NCI-H1436 (cell line): ENCODE measurements at regions not wholly inside any gene's neighbourhood (a gene's known extent, or its start where the extent isn't known, plus 50 kb on each side); places are given as distances from the start of the nearest gene placed in this dataset.

Experiments
- DNase-seq: peaks from one replicate; lab custom pipeline; 2025; lab: John Stamatoyannopoulos, UW

DNA sequence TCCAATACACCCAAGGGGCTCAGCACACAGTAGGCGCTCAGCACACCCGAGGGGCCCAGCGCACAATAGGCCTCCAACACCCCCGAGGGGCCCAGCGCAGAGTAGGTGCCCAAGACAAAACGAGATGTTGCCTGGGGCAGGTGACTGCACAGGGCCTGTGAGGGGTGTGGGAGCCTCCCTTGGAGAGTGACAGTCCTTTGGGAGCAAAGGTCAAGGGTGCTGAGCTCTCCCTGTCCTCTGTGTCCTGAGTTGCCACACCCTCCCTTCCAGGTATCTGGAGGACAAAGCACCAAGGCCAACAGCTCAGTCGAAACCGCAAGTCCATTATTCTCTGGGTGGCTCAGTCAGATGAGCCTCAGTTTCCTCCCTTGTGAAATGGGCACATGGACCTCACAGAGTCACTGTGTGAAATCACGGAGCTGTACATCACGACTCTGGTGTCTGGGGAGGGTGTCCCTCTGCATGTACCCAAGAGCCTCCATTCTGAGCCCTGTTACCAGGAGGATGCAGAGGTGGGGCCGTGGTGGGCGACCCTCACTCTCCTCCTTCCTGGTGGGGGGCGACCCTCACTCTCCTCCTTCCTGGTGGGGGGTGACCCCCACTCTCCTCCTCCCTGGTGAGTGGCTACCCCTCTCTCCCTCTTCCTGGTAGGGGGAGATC lies 81.3 kb downstream of the FOXL3 start:
- no peak for DNase-seq

DNA sequence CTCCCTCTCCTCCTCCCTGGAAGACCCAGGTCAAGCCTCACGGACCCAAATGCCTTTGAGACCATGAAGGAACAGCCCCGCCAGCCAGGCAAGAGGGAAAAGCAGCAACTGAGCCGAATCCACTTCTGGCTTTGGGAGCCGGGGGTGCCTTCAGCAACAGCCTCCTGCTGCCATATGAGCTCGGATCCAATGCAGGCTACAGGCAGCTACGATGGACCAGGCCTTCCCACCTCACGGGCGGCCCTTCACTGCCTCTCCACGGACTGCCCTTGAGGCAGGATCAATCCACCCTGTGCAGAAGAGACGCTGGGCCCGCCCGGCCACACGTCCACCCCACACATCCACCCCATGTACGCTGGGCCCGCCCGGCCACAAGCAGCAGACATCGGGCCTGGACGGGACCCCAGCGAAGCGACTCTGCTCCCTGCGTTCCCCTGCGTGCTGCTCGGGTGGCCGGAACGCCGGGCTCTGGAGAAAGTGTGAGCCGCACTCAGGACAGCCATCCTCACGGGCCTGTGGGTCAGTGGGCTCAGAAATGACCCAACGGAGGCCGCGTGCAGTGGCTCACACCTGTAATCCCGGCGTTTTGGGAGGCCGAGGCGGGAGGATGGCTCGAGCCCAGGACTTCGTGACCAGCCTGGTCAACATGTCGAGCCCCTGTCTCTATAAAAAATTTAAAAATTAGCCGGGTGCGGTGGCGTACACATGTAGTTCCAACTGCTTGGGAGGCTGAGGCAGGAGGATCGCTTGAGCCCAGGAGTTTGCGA lies 82.0 kb downstream of the FOXL3 start:
- no peak for DNase-seq

DNA sequence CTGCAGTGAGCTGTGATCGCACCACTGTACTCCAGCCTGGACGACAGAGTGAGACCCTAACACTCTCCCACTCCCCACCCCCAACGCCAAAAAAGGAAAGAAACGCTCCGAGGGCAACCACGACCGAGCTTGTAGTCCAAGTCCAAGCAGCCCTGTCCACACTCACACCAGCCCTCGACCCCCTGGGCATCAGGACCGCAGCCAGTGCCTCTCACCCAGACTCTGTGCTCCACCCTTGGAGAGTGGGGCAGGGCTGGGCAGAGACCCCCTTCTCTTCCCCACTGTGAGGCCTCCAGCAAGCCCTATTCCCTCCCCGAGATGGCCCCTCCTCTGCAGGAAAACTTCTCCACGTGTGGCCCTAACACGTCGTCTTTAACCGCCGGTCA lies 82.6 kb downstream of the FOXL3 start:
- DNase-seq: no peak

DNA sequence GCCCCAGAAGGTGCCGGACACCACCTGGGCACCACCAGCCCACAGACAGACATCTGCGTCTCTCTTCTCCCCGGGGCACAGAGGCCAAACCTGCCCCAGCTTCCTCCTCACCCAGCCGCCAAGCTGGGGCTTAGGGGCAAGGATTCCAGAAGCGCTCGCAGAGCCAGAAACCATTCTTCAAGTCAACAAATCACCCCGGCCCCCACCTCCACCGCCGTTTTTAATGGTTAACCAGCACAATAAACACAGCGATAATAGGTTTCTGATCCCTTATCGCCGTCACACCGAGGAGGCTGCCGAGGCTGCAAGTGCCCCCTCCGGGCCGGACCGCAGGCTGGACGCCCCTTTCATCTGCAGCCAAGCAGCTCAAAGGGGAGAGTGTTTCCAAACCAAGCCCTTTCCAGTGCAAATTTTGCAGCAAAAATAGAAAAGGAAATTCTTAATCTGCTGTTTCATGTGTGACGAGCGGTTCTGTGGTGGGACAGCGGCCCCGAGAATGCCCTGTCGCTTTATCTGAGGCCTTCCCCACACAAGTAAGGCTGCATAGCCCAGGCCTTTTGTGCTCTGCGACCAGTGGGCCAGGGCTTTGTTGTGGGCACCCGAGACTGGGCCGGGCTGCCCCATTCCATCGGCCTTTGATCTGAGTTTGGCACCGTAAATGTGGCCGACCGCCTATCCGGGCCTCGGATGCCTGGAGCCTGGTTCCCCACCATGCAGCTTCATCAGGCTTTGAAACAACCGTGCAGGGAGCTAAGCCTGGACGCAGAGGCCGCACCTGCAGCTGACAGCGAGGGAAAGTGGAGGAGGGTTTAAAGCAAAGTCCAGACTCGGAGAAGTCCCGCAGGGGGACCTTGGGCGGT lies 83.2 kb downstream of the FOXL3 start:
- DNase-seq: no peak

DNA sequence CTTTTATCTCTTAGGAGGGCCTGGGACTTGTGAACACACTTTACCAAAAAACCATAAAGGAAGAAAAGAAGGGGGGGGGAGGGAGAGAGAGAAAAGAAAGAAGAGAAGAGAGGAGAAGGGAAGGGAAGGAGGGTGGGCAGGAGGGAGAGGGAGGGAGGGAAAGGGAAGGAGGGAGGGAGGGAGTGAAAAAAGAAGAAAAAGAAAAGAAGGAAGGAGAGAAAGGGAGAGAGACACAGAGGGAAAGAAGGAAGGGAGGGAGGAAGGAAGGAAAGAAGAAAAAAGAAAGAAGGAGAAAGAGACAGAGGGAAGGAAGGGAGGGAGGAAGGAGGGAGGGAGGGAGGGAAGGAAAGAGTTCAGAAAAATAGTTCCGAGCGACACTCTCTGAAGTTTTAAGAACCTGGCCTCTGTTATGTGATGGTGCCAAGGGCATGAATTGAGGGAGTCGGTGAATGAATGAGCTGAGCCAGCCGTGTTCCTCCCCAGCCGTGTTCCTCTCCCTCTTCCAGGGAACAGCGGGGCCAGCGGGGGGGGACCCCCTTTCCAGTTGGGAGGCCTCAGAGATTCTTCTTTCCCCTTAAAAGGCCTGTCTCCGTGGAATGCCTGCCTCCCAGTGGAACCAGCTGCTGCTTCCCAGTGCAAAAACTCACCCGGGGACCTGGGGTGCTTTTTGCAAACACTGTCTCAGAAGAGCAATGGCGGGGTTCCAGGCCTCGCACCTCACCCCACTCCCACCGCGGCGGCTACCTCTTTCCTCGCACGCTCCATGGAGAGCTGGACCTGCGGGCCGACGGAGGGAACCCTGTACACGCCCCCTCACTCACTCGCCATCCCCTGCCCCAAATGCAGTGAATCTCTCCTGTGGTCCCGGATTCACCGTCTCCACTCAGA lies 84.1 kb downstream of the FOXL3 start:
- DNase-seq: no peak

DNA sequence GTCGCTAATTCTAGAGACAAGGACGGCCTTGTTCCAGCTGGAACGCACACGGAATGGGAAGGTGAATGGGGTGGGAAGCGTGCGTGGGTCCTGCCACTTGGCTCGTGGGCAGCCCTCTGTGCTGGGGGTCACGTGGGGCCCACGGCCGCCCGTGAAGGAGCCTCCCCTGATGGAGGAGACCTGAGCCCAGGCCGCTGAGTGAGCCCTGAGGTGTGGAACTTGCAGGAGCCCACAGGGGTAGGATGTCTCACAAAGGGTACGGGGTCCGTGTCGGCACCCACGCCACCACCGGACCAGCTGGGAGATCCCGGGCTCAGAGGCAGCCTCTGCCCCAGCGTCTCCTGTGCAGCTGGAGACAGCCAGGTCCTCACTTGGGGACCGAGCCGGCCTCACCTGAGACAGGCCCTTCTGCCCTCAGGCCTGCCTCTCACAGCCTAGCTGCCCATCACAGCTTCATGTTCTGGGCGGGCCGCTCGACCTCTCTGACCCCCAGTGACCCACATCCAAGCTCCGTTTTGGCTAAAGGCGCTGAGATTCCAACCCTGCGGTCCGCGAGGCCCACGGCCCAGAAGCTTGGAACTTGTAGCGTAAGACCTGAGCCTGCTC lies 84.8 kb downstream of the FOXL3 start:
- no peak for DNase-seq

DNA sequence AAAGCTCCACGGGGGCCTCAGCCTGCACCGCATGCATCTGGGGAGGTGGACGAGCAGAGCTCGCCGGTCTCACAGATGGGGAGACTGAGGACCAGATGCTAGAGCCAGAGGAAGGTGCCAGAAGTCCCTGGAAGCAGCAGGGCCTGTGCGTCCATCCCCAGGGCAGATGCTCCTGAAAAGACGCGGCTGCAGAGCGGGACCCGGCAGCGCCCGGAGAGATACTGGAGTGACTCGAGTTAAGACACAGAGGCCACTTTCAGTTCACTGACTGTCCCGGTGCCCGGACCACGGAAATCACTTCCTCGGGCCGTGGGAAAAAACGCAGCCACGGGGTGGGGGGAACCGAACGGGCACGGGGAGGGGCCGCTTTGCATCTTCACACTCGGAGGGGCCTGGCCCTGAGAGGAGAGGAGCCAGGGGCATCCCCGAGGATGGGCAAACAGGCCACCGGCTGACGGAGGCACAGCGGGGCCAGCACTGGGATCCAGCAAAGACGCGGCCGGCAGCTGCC lies 85.4 kb downstream of the FOXL3 start:
- no peak for DNase-seq

DNA sequence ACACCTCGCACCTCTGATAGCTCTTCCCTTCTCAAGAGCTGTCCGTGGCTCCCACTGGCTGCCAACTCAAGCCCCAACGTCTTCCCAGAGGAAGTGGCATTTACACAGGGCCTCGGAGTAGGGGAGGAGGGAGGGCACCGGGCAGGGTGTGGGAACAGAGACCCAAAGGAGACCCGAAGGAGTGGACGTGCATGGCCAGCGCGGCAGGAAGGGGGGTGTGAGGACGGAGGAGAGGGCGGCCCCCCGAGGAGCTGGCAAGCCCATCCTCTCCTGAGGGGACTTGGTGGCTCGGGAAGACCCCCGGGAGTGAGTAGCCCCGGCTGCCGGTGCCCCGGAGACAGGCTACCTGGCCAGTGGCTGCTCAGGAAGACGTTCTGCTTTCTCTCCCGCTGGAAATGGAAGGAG lies 85.9 kb downstream of the FOXL3 start:
- DNase-seq: no peak

DNA sequence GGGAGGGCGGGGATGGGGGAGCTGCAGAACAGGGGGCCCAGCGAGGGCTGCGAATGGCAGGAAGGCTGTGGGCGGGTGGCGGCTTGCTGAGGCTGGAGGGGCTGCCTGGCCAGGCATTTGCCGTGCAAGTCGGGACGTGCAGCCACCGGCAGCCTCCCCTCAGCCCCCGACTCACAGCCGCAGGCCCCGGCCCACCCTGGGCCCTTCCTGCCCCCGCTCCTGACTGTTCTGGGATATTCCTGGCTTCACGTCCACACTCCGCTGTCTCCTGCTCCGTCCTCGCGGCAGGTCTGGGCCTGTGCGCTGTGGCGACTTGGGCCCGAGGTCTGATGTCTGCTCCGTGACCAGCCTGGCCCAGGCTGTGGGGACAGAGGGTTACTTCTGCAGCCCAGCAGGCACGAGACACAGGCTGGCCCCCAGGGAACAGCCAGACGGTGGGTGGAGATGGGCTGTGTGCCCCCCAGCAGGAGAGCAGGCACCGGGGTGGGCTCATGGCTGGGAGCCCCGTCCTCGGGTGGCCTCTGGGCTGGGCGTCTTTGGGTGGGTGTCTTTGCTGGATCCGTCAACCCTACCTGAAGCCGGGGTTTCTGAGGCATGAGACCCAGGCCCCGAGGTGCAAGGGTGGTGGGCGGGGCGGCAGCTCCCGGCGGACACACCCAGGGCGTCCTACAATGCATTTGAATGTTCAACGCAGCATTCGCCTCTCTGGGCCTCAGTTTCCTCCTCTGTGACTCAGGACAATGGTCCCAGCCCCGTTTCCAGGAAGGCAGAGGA lies 86.5 kb downstream of the FOXL3 start:
- no peak for DNase-seq

DNA sequence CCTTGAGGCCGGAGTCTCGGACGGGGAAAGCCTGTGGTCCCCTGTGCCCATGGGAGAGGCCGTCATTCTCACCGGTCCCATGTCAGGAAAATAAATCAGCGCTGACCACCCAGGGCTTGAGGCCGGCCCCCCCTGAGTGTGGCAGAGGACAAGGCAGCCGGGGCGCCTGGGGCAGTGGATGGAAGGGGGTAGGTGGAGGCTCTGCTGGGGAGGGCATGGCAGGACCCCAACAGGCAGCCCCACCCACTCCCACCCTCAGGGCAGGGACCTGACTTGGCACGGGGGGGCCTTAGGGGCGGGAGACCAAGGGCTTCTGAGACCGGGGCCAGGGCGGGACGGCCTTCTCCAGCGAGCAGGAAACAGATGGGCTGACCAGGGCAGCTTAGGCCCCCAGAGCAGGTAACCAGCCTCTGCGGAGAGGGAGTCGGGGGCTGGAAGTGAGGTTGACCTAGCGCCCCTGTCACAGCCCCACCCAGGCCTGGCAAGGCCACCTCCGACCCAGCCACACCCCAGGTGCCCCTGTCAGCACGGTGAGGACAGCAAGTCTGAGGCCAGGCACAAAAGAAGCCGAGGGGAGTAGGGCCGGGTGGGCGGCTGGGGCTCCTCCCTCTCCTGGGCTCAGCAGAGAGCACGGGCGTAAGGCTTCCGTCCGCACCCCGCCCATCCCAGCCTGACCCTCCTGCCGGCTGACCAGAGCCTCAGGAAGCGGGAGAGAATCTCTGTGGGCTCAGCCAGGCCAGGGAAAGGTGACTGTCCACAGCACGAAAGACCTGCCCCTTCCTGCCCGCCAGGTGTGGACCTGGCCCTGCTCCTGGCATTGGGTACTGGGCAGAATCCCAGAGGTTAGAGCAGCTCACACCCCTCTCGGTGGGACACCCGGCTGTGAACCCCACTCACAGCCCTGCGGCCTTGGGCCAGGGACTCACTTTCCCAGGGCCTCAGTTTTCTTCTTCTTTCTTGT lies 87.4 kb downstream of the FOXL3 start:
- no peak for DNase-seq

DNA sequence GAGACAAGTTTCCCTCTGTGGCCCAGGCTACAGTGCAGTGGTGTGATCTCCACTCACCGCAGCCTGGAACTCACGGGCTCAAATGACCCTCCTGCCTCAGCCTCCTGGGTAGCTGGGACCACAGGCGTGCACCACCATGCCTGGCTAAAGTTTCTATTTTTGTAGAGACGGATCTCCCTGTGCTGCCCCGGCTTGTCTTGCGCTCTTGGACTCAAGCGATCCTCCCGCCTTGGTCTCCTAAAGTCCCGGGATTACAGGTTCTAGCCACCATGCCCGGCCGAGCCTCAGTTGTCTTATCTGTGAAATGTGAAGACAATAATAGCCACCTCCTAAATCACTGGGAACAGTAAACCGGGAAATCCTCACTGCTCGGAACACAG lies 88.1 kb downstream of the FOXL3 start:
- DNase-seq: no peak

DNA sequence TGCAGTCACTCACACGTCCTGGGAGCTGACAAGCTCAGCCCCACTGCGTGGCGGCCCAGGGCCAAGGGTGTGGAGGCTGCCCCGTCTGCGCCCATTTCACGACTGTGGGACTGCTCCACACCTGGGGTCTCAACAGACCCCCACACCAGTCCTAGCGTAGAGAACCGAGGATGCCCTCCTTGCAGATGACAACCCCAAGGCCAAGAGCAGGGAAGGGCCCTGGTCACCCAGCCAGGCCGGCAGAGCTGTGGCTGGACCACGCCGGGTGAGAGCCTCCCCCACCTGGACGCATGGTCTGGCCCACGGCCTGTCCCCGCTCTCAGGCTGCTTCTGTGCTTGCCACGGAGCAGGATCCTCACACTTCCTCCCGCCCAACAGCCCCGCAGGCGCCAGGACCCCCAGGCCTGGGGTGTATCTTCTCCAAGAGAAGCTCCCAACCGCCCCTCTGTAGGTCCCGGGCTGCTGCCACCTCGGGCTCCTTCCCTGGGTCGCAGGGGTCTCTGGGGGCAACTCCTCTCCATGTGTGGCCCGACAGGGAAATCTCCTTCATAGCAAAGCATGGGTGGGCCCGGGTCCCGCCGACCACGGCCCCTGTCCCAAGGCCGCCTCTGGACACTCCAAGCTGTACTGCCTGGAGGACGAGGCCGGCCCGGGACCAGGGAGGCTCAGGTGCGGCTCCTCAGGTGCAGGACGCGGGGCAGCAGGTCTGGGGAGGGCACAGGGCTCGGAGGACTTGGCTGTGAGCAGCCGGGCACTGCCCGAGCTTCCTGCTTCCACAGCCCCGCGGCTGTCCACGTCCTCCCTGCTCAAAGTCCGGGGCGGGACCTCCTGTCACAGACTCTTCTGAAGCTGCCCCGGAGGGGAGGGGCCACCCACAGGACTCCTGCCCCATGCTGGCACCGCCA lies 88.8 kb downstream of the FOXL3 start:
- DNase-seq: no peak

DNA sequence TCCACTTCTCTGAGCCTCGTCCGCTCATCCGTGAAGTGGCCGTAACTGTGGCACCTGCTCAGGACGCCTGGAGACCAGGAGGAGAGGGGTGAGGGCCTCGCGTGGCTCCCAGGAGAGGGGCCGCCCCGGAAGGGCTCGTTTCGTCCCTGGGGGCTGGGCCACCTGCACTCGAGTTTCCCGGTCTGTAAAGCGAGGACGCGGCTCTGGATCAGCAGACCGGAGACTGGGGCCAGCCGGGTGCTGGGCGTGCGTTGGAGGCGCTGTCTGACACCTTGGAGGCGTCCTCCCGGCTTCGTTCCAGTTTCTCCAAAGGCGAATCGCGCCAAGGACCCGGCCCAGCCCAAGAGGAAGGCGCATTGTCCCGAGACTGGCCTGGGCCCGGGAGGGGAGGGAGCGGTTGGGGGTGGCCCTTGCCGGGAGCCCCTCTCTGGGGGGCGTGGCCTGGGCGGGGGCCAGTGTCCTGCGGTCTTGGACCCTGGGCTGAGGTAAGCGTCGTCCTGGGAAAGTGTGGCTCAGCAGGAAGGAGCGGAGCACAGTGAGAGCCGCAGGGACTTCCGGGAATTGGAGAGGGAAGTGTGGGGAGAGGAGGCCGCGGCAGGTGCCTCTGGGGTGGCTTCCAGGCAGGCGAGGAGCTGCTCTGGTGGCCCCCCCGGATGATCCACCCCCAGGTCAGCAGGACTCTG lies 89.6 kb downstream of the FOXL3 start:
- DNase-seq: no peak

DNA sequence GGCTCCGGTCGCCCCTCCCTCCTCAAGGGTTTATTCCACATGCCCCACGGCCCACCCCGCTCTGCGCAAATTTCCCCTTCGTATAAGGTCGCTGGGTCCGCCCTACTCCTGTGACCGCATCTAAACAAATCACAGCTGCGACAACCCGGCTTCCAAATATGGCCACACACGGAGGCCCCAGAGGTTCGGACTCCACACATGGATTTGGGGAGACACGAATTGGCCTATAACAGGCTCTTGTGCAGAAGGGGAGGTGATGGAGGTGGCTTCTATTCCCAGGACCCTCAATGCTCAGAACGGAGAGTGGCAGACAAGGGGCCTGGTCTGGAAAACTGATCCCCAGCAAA lies 90.1 kb downstream of the FOXL3 start:
- no peak for DNase-seq

DNA sequence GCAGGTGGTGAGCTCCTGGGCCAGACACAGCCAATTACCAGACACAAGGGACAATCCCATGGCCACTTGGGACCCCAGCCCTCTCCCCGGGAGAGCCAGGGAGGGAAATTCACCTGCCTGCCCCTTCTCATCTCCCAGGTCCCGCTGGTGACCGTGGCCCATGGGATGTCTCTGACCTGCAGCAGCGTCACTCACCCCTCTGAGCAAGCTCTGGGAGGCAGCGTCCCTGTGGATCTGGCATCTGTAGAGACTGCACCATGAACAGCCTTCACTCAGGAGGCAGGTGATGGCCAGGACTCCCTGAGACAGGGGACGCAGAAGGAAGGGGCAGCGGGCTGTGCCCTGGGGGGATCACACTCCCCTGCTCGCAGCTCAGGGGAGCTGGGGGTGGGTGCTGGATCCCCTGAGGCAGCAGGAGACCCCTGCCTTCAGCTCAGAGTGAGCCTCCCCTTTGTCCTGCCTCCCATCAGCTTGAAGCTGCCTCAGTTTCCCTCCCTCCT lies 90.8 kb downstream of the FOXL3 start:
- peak; percentile 18 for DNase-seq

DNA sequence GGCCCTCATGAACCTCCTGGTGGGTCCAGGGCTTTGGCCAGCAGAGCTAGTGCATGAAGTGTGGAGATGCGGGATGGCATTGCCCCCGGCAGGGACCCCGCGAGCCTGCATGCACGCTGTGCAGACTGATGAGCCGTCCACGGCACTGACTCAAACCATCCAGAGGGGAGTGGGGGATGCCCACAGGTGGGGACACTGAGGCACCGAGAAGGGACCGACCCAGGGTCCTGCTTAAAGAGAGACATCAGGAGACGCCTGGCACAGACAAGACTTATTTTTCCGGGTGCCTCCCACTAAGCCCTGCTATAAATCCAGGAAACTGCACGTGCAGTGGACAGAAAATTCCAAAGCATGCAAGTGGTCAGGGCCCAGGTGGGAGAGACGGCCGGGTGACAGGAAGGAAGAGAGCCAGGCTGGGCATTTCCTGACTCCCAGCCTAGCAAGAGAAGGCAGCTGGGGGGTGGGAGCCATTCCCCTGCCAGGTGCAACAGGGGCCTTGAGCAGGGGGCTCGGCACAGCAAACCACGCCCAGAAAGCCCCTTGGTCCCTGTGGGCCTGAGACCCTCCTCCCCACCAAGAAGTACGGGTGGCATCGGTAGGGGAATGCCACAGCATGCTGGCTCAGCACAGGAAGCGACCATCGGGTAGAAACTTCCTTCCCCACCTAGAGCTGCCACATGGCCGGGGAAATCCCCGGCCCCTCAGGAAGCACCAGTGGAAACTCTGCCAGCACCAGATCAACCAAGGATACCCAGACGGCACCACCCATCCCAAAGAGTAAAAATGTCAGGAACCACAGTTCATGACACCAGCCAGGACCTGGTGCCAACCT lies 91.5 kb downstream of the FOXL3 start:
- DNase-seq: no peak

DNA sequence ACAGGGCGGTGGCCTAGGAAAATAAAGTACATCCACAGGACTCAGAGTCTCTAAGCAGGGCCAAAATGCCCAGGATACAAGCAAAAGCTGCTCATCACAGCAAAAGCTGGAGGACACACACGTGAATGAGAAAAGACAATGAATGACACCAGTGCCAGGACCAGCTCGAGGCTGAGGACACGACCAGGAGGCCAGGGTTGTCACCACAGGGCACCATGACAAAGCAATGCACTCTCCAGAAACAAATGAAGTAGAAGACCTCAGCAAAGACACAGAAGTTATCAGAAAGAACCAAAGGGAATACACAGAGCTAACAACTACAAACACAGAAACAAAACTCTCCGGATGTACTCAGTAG lies 92.1 kb downstream of the FOXL3 start:
- no peak for DNase-seq
